Fibroblast of pulmonary artery (primary cell): ENCODE measurements at regions not wholly inside any gene's neighbourhood (a gene's known extent, or its start where the extent isn't known, plus 50 kb on each side); places are given as distances from the start of the nearest gene placed in this dataset.
A peak's percentile ranks its signal among the peaks of the same experiment; 100 is the strongest.

Experiments used
- DNase-seq: peaks from one replicate; pipeline ENCODE4 v3.0.0-alpha.2; 2010; ENCODE audit warnings: low read depth
- H3K4me3 ChIP-seq: replicated peaks from 2 replicates; pipeline ENCODE4 v1.5.1; 2011; ENCODE audit warnings: low read depth, mild to moderate bottlenecking, control low read depth, low read length, moderate library complexity
- TF ChIP-seq, protein P1 (sequence below): IDR thresholded peaks from 2 replicates; pipeline ENCODE4 v1.5.1; 2011; ENCODE audit warnings: mild to moderate bottlenecking, control low read depth, low read length, inconsistent platforms; ENCODE audit errors: missing control alignments

- no peak for DNase-seq
- no peak overlapping the region for H3K4me3 ChIP-seq
- TF ChIP-seq, protein P1, sequence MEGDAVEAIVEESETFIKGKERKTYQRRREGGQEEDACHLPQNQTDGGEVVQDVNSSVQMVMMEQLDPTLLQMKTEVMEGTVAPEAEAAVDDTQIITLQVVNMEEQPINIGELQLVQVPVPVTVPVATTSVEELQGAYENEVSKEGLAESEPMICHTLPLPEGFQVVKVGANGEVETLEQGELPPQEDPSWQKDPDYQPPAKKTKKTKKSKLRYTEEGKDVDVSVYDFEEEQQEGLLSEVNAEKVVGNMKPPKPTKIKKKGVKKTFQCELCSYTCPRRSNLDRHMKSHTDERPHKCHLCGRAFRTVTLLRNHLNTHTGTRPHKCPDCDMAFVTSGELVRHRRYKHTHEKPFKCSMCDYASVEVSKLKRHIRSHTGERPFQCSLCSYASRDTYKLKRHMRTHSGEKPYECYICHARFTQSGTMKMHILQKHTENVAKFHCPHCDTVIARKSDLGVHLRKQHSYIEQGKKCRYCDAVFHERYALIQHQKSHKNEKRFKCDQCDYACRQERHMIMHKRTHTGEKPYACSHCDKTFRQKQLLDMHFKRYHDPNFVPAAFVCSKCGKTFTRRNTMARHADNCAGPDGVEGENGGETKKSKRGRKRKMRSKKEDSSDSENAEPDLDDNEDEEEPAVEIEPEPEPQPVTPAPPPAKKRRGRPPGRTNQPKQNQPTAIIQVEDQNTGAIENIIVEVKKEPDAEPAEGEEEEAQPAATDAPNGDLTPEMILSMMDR: no peak
These were observed 471.9 kb downstream of the AGTPBP1 start for GRCh38 chr9:85269811-85270210.

- TF ChIP-seq, protein P1: no peak
- no peak overlapping the region for H3K4me3 ChIP-seq
- no peak for DNase-seq
These were observed 473.6 kb downstream of the AGTPBP1 start for GRCh38 chr9:85268131-85268530.

- TF ChIP-seq, protein P1: no peak
- no peak for DNase-seq
- no peak overlapping the region for H3K4me3 ChIP-seq
These were observed 477.1 kb downstream of the AGTPBP1 start for GRCh38 chr9:85264695-85265094.

DNA sequence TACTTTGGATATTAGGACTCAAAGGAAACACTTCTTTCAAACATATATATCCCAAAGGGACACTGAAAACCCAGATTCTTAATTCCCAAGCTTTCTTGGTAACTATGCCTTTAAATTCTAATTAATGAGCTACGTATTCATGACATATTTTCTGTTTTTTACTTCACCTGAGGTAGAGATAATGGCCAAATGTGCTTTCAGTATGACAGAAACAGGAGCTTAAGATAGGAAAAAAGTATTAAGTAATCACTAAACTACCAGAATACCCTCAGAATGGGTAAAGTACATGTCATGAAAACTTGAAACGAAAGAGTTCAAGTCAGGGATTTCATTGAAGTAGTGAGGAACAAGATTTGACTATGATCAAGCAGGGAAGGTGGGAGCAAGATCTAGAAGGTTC is 478.5 kb downstream of the AGTPBP1 start:
- H3K4me3 ChIP-seq: no peak overlapping the region
- no peak for DNase-seq

DNA sequence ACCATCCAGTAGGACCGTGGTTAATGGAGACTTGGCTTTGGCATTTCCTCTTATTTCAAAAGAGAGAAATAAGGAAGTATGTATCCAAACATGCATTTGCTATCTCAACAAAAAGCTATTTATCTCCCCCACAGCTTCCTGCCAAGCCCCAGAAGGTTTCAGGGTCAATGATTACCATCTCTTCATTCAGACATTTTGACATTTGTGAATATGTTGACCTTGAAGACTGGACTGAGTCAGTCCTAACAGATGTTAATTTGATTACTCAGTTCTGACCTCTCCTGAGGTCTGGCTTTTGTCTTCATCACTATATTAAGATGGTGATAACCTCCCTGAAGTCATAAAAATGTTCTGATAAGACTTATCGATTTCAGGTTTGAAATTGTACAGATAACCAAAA is 479.4 kb downstream of the AGTPBP1 start:
- TF ChIP-seq, protein P1: no peak
- DNase-seq: peak; percentile 0
- no peak overlapping the region for H3K4me3 ChIP-seq

More for the DNA sequence above, 478.5 kb downstream of the AGTPBP1 start:
- TF ChIP-seq, protein P1: no peak

- no peak for DNase-seq
- TF ChIP-seq, protein P1: no peak
- no peak overlapping the region for H3K4me3 ChIP-seq
These were observed 481.4 kb downstream of the AGTPBP1 start for GRCh38 chr9:85260275-85260845.

DNA sequence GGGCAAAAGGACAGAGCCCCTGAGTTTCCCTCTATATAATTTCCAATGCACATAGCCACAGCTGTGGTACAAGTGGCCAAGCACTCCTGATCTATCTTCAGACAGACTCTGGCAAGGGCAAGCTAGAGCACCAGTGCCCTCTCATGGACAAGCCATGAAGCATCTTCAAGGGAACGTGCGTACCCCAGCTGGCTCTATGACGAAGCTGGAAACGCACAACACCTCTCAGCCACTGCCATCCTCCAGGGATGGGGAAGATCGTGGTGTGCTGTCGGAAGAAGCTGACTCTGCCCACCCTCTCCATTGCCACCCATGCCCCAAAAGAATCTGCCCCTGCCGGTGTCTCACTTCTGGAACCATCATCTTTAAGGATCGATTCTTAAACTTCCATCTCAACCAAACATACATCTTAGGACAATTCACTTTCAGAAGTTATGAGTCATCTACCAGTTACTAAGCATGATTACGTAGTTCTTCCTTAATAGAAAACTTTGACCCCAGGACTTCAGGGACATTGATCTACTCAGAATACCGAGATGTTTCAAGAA is 482.9 kb downstream of the AGTPBP1 start:
- peak; percentile 65 for DNase-seq
- TF ChIP-seq, protein P1: peak; percentile 57
- H3K4me3 ChIP-seq: no peak overlapping the region
